ENCODE measurements at regions not wholly inside any gene's neighbourhood (a gene's known extent, or its start where the extent isn't known, plus 50 kb on each side); places are given as distances from the start of the nearest gene placed in this dataset.

DNA sequence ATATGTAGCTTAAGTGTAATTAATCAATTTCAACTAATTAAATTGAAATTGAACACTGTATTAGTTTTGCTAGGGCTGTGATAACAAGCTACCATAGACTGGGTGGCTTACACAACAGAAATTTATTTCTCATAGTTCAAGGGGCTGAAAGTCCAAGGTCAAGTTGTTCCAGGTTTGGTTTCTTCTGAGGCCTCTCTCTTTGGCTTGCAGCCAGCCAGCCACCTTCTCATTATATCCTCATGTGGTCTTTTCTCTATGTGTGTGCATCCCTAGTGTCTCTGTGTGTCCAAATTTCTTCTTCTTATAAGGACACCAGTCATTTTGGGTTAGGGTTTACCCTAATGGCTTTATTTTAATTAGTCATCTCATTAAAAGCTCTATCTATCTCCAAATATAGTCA lies 611.7 kb downstream of the UTRN start:
- TF ChIP-seq ZFX (IDR thresholded peaks at IDR 0.05), result no peak
- TF ChIP-seq, protein P1, sequence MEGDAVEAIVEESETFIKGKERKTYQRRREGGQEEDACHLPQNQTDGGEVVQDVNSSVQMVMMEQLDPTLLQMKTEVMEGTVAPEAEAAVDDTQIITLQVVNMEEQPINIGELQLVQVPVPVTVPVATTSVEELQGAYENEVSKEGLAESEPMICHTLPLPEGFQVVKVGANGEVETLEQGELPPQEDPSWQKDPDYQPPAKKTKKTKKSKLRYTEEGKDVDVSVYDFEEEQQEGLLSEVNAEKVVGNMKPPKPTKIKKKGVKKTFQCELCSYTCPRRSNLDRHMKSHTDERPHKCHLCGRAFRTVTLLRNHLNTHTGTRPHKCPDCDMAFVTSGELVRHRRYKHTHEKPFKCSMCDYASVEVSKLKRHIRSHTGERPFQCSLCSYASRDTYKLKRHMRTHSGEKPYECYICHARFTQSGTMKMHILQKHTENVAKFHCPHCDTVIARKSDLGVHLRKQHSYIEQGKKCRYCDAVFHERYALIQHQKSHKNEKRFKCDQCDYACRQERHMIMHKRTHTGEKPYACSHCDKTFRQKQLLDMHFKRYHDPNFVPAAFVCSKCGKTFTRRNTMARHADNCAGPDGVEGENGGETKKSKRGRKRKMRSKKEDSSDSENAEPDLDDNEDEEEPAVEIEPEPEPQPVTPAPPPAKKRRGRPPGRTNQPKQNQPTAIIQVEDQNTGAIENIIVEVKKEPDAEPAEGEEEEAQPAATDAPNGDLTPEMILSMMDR (conservative IDR thresholded peaks at IDR 0.05), result no peak
- no peak overlapping the region for H3K27ac ChIP-seq

DNA sequence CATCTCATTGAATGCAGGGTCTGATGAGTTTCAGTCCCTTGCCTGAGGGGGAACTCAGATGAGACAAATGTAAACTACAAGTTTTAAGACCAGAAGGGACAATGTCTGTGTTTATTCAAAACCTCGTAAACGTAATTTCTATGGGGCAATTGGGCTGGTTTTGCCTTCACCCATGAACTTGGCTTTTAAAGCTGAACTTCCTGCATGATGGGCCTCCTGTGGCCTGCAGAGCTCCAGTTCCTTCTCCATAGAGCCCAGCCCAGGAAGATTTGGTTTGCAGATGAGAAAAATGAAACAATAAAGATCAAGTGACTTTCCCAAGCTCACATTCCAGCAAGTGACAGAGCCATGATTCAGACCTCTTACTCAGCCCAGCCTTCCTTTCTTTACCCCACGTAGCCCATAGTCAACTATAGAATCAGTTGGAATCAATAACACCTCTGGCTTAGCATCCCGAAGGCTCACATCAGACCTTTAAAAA lies 612.3 kb downstream of the UTRN start:
- no peak overlapping the region for H3K27ac ChIP-seq

DNA sequence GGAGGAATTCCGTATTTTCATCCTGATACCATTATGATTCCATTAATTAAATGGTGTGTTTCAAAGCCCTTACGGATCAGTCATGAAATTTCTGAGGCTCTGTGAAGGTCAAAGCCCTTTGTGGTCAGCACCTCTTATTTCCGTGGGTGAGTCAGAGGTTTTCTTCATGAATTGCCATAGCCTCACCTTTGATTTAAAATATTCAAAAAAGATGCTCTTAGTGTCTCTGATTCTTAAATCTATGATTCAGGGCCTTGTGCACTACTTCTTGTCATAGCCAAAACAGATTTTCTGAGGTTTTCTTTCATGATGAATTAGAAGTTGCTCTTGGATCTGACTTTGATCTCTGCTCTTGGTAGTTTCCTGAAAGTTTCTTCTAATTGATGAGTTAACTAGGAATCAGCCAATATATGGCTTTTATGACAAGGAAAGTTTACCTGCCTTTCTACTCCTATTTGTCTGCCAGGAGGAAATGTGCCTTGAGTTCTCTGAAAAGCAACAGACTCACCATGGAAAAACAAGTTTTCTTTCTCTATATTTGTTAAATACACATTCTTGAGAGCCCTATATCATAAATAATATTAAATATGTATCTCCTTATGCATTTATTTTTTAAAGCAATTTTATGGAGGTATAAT lies 613.0 kb downstream of the UTRN start:
- H3K27ac ChIP-seq, result no peak overlapping the region
- TF ChIP-seq, protein P1 (conservative IDR thresholded peaks at IDR 0.05), result no peak
- TF ChIP-seq ZFX (IDR thresholded peaks at IDR 0.05), result no peak

More for the DNA sequence above, 612.3 kb downstream of the UTRN start:
- TF ChIP-seq, protein P1 (conservative IDR thresholded peaks at IDR 0.05), result no peak
- no peak for TF ChIP-seq ZFX (IDR thresholded peaks at IDR 0.05)

DNA sequence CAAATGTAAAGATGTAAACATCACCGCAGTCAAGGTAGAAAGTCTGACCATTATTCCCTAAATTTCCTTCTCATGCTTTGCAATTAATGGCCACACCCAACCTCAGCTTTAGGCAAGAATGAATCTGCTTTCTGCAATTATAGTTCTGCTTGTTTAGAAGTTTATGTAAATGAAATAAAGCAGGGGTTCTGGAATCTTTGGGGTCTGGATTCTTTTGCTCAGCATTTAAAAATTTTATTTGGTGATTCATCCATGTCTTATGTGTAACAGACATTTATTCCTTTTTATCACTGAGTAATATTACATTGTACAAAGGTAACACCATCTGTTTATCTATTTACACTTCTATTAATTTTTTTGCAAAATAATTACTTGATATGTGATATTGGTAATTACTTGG lies 613.6 kb downstream of the UTRN start:
- TF ChIP-seq, protein P1 (conservative IDR thresholded peaks at IDR 0.05), result no peak
- TF ChIP-seq ZFX (IDR thresholded peaks at IDR 0.05), result no peak
- H3K27ac ChIP-seq, result no peak overlapping the region

DNA sequence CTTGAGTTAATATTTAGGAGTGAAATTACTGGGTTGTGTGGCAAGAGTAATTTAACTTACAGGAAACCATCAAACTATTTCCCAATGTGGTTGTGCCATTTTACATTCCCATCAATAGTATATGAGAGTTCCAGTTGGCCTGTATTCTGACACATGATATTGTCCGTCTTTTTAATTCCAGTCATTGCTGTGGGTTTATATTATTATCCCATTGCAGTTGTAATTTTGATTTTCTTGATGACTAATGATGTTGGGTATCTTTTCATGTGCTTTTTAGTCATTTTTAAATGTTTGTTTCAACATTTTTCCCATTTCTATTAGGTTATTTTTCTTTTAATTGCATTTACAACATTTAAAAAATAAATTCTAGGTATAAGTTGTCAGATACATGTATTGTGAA lies 614.0 kb downstream of the UTRN start:
- TF ChIP-seq, protein P1 (conservative IDR thresholded peaks at IDR 0.05), result no peak
- TF ChIP-seq ZFX (IDR thresholded peaks at IDR 0.05), result no peak
- no peak overlapping the region for H3K27ac ChIP-seq

DNA sequence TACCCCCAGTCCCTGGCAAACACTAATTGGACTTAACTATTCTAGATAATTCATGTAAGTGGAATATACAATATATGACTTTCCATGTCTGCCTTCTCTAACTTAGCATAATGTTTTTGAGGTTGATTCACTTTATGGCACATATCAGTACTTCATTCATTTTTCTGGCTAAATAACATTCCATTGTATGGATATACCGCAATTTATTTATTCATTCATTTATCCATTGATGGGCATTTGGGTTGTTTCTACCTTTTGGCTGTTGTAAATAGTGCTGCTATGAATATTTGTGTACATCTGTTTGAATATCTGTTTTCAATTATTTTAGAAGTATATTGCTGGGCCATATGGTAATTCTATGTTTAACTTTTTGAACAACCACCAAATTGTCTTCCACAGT lies 616.3 kb downstream of the UTRN start:
- H3K27ac ChIP-seq, result no peak overlapping the region
- no peak for TF ChIP-seq ZFX (IDR thresholded peaks at IDR 0.05)
- TF ChIP-seq, protein P1 (conservative IDR thresholded peaks at IDR 0.05), result no peak

DNA sequence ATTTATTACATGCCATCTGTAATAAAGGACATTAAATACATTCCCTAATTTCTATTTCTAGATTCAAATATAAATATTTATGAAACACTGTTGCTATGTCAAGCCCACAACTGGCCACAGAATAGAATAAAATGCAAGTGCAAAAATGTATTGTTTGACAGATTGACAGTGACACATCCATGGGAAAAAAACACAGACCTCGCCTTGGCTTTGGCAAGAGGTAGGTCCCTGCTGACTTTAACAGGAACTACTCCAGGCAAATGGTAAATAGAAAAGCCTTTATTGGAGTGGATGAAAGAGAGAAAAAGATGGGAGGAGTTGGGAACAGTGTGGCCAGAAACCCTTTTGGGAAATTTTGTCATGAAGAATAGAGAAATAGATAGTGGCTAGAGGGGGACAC lies 622.9 kb downstream of the UTRN start:
- H3K27ac ChIP-seq, result no peak overlapping the region
- TF ChIP-seq ZFX (IDR thresholded peaks at IDR 0.05), result no peak
- TF ChIP-seq, protein P1 (conservative IDR thresholded peaks at IDR 0.05), result no peak

Measured in C4-2B (cell line).